ENCODE measurements at regions not wholly inside any gene's neighbourhood (a gene's known extent, or its start where the extent isn't known, plus 50 kb on each side); places are given as distances from the start of the nearest gene placed in this dataset.

- Histone ChIP-seq H3K27me3 (replicated peaks; ENCODE audit: control insufficient read depth, insufficient read depth, low read length) (no peaks in the 10 kb centered on the region), H3K4me3 (replicated peaks; ENCODE audit: low read depth, low read length) (no peak overlapping the region), H3K36me3 (ENCODE audit: control insufficient read depth, insufficient read depth, low read length) (no peaks in the 10 kb centered on the region)
- TF ChIP-seq CTCF (IDR thresholded peaks at IDR 0.05; ENCODE audit: insufficient read depth, low read length, poor library complexity, severe bottlenecking): no peak
- DNase-seq (ENCODE audit: extremely low read depth, insufficient read length): no peak
Observed at GRCh38 chr17:72518159-72518732, 397.4 kb downstream of the SOX9 start.

- TF ChIP-seq CTCF (IDR thresholded peaks at IDR 0.05; ENCODE audit: insufficient read depth, low read length, poor library complexity, severe bottlenecking): no peak
- DNase-seq (ENCODE audit: extremely low read depth, insufficient read length): no peak
- no peaks in the 10 kb centered on the region for H3K27me3 ChIP-seq (replicated peaks; ENCODE audit: control insufficient read depth, insufficient read depth, low read length)
- H3K4me3 ChIP-seq (replicated peaks; ENCODE audit: low read depth, low read length): no peak overlapping the region
- no peaks in the 10 kb centered on the region for H3K36me3 ChIP-seq (ENCODE audit: control insufficient read depth, insufficient read depth, low read length)
Observed at GRCh38 chr17:72518753-72519597, 398.2 kb downstream of the SOX9 start.

- no peak for DNase-seq (ENCODE audit: extremely low read depth, insufficient read length)
- Histone ChIP-seq H3K27me3 (replicated peaks; ENCODE audit: control insufficient read depth, insufficient read depth, low read length) (no peaks in the 10 kb centered on the region), H3K36me3 (ENCODE audit: control insufficient read depth, insufficient read depth, low read length) (no peaks in the 10 kb centered on the region), H3K4me3 (replicated peaks; ENCODE audit: low read depth, low read length) (no peak overlapping the region)
- TF ChIP-seq CTCF (IDR thresholded peaks at IDR 0.05; ENCODE audit: insufficient read depth, low read length, poor library complexity, severe bottlenecking): no peak
Observed at GRCh38 chr17:72519598-72519936, 398.7 kb downstream of the SOX9 start.

- no peak for DNase-seq (ENCODE audit: extremely low read depth, insufficient read length)
- peak overlapping the region; percentile 7; the same call in 1 of the 2 replicates for H3K4me3 ChIP-seq (replicated peaks; ENCODE audit: low read depth, low read length)
- no peak for TF ChIP-seq CTCF (IDR thresholded peaks at IDR 0.05; ENCODE audit: insufficient read depth, low read length, poor library complexity, severe bottlenecking)
- no peaks in the 10 kb centered on the region for H3K27me3 ChIP-seq (replicated peaks; ENCODE audit: control insufficient read depth, insufficient read depth, low read length)
- no peaks in the 10 kb centered on the region for H3K36me3 ChIP-seq (ENCODE audit: control insufficient read depth, insufficient read depth, low read length)
Observed at GRCh38 chr17:72520665-72521303, 400.0 kb downstream of the SOX9 start.

- H3K36me3 ChIP-seq (ENCODE audit: control insufficient read depth, insufficient read depth, low read length): no peaks in the 10 kb centered on the region
- no peaks in the 10 kb centered on the region for H3K27me3 ChIP-seq (replicated peaks; ENCODE audit: control insufficient read depth, insufficient read depth, low read length)
- no peak overlapping the region for H3K4me3 ChIP-seq (replicated peaks; ENCODE audit: low read depth, low read length)
- no peak for DNase-seq (ENCODE audit: extremely low read depth, insufficient read length)
- TF ChIP-seq CTCF (IDR thresholded peaks at IDR 0.05; ENCODE audit: insufficient read depth, low read length, poor library complexity, severe bottlenecking): no peak
Observed at GRCh38 chr17:72523491-72523890, 402.7 kb downstream of the SOX9 start.

All from GM06990 (cell line).